ENCODE measurements at regions not wholly inside any gene's neighbourhood (a gene's known extent, or its start where the extent isn't known, plus 50 kb on each side); places are given as distances from the start of the nearest gene placed in this dataset.
"Not testable (repeated sequence)": the region's sequence is repeated elsewhere in the genome, so short reads cannot be mapped to it uniquely, and the experiment has no call there.

GRCh38 chr10:114713525-114714090, 55.5 kb upstream of the ABLIM1 start:
- H3K27me3 ChIP-seq = no peaks in the 10 kb centered on the region
- H3K4me1 ChIP-seq = peaks cover 19% of the 10 kb centered on the region
- no peaks in the 10 kb centered on the region for H3K36me3 ChIP-seq
- TF ChIP-seq, protein P1, sequence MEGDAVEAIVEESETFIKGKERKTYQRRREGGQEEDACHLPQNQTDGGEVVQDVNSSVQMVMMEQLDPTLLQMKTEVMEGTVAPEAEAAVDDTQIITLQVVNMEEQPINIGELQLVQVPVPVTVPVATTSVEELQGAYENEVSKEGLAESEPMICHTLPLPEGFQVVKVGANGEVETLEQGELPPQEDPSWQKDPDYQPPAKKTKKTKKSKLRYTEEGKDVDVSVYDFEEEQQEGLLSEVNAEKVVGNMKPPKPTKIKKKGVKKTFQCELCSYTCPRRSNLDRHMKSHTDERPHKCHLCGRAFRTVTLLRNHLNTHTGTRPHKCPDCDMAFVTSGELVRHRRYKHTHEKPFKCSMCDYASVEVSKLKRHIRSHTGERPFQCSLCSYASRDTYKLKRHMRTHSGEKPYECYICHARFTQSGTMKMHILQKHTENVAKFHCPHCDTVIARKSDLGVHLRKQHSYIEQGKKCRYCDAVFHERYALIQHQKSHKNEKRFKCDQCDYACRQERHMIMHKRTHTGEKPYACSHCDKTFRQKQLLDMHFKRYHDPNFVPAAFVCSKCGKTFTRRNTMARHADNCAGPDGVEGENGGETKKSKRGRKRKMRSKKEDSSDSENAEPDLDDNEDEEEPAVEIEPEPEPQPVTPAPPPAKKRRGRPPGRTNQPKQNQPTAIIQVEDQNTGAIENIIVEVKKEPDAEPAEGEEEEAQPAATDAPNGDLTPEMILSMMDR (IDR thresholded peaks at IDR 0.05) = no peak
- TF ChIP-seq POLR2AphosphoS5 (IDR thresholded peaks at IDR 0.05) = no peak
- no peak for TF ChIP-seq POLR2A (IDR thresholded peaks at IDR 0.05)
- no peak for TF ChIP-seq EP300 (IDR thresholded peaks at IDR 0.05)
- no peak overlapping the region for H3K27ac ChIP-seq
- no peak for DNase-seq (ENCODE audit: low spot score in 2 of 2)
- no peaks in the 10 kb centered on the region for H3K9me3 ChIP-seq
- 73% methylated on average over 5 of the region's 5 CpGs for WGBS
- no peak overlapping the region for H3K4me3 ChIP-seq

GRCh38 chr10:114714281-114714741, 56.2 kb upstream of the ABLIM1 start:
- Histone ChIP-seq H3K27me3 (no peaks in the 10 kb centered on the region), H3K4me3 (no peak overlapping the region), H3K36me3 (no peaks in the 10 kb centered on the region), H3K27ac (peak overlapping the region; percentile 28), H3K4me1 (peaks cover 19% of the 10 kb centered on the region), H3K9me3 (no peaks in the 10 kb centered on the region)
- 51% methylated on average over 5 of the region's 5 CpGs for WGBS
- no peak for DNase-seq (ENCODE audit: low spot score in 2 of 2)
- TF ChIP-seq POLR2AphosphoS5 (IDR thresholded peaks at IDR 0.05) (no peak), POLR2A (IDR thresholded peaks at IDR 0.05) (no peak), EP300 (IDR thresholded peaks at IDR 0.05) (no peak)
- TF ChIP-seq, protein P1 (IDR thresholded peaks at IDR 0.05) = no peak

GRCh38 chr10:114715171-114715670, 57.1 kb upstream of the ABLIM1 start:
- TF ChIP-seq EP300 (IDR thresholded peaks at IDR 0.05) (no peak), POLR2A (IDR thresholded peaks at IDR 0.05) (no peak), POLR2AphosphoS5 (IDR thresholded peaks at IDR 0.05) (no peak)
- TF ChIP-seq, protein P1 (IDR thresholded peaks at IDR 0.05) = no peak
- DNase-seq (ENCODE audit: low spot score in 2 of 2) = no peak
- H3K4me3 ChIP-seq = no peak overlapping the region
- H3K27me3 ChIP-seq = no peaks in the 10 kb centered on the region
- H3K27ac ChIP-seq = no peak overlapping the region
- H3K4me1 ChIP-seq = peaks cover 19% of the 10 kb centered on the region
- no peaks in the 10 kb centered on the region for H3K36me3 ChIP-seq
- no peaks in the 10 kb centered on the region for H3K9me3 ChIP-seq
- WGBS = 24% methylated on average over 7 of the region's 7 CpGs

GRCh38 chr10:114716811-114717404, 58.8 kb upstream of the ABLIM1 start:
- Histone ChIP-seq H3K4me1 (peaks cover 19% of the 10 kb centered on the region), H3K4me3 (no peak overlapping the region), H3K27ac (no peak overlapping the region), H3K9me3 (no peaks in the 10 kb centered on the region), H3K36me3 (no peaks in the 10 kb centered on the region), H3K27me3 (no peaks in the 10 kb centered on the region)
- no peak for DNase-seq (ENCODE audit: low spot score in 2 of 2)
- TF ChIP-seq, protein P1 (IDR thresholded peaks at IDR 0.05) = no peak
- no peak for TF ChIP-seq EP300 (IDR thresholded peaks at IDR 0.05)
- no peak for TF ChIP-seq POLR2AphosphoS5 (IDR thresholded peaks at IDR 0.05)
- no peak for TF ChIP-seq POLR2A (IDR thresholded peaks at IDR 0.05)
- WGBS = 77% methylated on average over 2 of the region's 2 CpGs

GRCh38 chr10:114717881-114718280, 59.8 kb upstream of the ABLIM1 start:
- H3K4me1 ChIP-seq = peaks cover 19% of the 10 kb centered on the region
- not testable (repeated sequence) for H3K4me3 ChIP-seq; H3K27me3 ChIP-seq; DNase-seq (ENCODE audit: low spot score in 2 of 2); H3K36me3 ChIP-seq; H3K9me3 ChIP-seq; H3K27ac ChIP-seq

Data from suprapubic skin (tissue), 4 donors.